ENCODE measurements at regions not wholly inside any gene's neighbourhood (a gene's known extent, or its start where the extent isn't known, plus 50 kb on each side); places are given as distances from the start of the nearest gene placed in this dataset.

GRCh38 chr3:5053021-5053831 lies 68.9 kb upstream of the ARL8B start:
- TF ChIP-seq, protein P1, sequence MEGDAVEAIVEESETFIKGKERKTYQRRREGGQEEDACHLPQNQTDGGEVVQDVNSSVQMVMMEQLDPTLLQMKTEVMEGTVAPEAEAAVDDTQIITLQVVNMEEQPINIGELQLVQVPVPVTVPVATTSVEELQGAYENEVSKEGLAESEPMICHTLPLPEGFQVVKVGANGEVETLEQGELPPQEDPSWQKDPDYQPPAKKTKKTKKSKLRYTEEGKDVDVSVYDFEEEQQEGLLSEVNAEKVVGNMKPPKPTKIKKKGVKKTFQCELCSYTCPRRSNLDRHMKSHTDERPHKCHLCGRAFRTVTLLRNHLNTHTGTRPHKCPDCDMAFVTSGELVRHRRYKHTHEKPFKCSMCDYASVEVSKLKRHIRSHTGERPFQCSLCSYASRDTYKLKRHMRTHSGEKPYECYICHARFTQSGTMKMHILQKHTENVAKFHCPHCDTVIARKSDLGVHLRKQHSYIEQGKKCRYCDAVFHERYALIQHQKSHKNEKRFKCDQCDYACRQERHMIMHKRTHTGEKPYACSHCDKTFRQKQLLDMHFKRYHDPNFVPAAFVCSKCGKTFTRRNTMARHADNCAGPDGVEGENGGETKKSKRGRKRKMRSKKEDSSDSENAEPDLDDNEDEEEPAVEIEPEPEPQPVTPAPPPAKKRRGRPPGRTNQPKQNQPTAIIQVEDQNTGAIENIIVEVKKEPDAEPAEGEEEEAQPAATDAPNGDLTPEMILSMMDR (IDR thresholded peaks at IDR 0.05) = no peak
- TF ChIP-seq POLR2A (IDR thresholded peaks at IDR 0.05) = no peak

Measured in right lobe of liver (tissue), 4 donors.